Stimulated activated naive CD4-positive, alpha-beta T cell treated with Interleukin-2 at 50 U/mL for 16 hours (primary cell): ENCODE measurements at regions not wholly inside any gene's neighbourhood (a gene's known extent, or its start where the extent isn't known, plus 50 kb on each side); places are given as distances from the start of the nearest gene placed in this dataset.

Experiments used
- DNase-seq: peaks from one replicate; lab custom pipeline; 2025; lab: John Stamatoyannopoulos, UW

DNA sequence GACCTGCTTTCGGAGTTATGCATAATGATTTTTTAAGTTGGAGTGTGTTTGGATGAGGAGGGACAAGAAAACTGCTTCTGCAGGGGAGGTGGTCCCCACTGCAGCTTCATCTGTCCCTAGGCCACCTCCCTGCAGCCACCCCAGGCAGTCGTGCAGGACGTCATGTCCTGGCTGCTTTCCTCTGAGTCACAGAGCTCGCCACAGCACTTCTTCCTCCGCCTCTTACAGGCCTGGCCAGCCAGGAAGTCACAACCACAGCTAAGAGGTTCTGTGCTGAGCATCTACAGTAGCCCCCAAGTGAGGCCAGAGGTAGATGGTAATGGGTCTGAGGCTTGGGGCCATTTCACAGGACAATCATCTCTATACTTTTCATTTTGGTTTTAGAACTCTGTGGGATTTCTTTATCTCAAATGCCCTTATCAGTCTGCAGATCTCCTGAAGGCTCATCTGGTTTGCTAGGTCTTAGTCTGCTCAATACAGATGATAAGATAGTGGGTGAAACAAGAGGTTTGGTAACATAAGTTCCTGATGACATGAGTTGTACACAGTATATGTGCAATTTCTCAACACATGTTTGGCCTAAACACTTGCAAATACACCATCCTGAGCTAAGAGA, 106.4 kb downstream of the ARF6 start:
- DNase-seq: peak; percentile 75

DNA sequence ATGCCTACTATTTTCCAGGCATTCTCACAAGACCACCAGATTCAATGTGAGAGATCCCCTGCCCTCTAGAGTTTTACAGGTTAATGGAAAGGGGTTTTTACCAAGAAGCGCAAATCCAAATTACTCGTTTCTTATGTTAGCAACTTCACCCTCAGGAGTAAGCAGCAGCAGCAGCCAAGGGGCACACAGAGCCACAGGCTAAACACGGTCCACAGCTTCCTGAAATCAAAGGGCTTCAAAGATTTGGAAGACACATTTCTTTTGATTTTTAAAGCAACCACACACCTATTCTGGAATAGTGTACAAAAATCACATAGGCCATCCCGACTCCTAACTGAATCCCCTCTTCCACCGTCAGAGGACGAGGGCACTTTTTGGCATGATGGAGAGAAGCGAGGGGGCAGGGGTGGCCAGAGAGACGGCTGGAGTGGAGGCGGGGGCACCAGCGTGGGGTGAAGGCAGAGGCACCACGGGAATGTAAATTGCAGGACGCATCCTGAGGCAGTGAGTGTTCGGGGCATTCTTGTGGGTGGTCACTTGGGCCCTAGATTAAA, 107.0 kb downstream of the ARF6 start:
- no peak for DNase-seq

DNA sequence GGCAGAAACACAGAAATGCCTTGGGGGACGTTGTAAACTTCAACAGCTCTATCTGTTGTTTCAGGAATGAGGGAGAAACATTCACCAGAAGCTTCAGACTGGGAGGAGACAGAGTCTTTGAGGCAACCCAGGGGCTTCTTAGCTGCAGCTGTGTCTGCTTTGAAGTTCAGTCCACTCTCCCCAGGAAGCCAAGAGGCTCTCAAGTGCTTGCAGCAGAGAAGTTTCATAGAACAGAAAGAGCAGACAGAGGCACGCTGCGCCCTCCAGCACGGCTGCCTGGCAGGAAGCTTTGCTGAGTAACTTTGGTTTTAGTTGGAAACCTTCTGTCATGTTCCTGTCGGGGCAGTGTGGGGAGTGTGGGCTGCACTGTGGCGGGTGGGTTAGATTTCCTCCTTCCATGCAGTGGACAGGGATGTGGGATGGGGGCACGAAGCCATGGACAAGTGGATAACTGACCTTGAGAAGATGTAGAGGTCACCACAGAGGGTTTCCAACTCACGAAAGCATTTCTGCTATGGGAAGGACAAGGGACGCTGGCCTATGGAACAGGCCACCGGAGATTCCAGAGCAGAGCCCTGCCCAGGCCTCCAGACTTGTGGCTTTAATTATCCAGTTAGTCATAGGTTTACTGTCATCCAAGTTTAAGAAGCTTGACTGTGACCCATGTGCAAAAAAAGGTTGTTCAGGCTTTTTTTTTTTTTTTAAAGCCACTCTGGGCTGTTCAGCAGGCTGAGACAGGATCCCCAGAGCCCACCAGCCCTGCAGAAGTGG, 107.7 kb downstream of the ARF6 start:
- DNase-seq: peak; percentile 81

DNA sequence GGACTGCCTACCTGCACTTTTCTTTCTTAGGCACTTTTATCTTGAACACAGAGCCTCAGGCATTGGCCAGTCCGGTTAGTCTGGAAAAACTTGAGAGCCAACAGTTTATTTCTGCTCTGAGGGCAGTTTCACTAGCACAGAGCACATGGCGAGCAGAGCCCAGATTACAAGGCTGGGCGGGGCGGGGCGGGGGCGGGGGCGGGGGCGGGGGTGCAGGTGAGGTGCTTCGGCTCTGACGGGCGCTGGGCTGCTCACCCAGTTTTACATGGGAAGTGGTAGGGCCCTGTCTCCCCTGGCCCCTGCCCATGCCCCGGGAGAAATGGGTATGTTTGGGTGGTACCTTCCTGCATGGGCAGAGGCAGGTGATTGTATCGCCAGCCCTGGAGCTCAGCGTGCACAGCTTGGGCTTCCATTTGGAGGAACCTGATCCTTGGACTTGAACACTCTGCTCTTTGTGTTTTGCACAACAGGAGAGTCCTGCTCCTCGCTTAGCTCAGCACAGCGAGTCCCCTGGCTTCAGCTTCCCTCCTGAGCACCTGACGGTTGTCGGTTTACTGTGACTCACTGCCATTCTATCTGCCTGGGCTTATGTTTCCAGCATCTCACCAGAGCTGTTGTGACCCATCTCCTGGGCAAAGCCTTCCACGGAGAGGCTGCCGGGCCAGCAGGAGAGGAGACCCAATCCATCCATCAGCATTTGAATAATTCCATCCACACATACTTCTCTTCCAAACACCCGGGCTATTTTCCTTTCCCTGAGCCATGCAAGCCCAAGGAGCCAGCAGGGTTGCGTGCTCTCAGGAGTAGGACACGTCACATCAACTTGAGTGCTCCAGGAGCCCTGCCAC, 108.5 kb downstream of the ARF6 start:
- peak; percentile 78 for DNase-seq

DNA sequence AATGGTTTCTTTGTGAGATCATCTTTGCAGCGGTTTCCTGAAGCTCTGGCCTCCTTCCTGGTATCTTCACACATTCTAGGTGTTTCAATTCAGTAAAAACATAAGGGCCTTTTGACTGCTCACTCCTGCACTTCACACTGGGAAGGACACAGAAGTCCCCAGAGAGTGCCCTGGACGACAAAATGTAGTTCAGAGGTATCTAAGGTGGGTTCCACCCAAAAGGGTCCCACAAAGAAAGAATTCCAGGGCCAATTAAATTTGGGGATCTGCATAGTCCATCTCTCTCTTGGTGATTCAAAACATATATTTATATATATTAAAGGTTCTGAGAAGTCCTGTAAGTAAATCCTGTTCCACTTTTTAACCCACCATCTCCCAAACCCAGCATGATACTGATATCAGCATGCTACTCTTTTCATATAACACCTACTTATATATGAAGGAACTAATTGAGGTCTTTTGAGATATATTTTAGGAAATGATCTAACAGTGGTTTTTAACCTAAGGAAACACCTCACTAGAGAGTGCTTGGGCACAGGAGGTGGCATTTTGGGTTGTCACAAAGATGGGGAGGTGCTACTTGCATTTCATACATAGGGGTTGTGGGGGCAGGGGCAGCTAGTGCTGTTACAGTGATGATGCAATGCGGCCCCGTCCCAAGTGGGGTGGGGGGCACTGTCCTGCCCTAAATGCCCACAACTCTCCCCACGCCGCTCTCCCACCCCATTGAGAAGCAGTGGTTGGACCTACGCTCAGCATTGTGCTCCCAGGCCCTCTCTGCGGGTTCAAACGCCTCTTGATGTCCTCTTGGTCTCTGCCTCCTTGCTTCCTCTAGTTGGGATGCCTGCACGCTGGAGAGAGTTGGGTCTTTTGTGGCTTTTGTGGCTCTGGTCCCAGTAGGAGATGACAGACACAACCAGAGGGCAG, 109.4 kb downstream of the ARF6 start:
- DNase-seq: peak; percentile 65

DNA sequence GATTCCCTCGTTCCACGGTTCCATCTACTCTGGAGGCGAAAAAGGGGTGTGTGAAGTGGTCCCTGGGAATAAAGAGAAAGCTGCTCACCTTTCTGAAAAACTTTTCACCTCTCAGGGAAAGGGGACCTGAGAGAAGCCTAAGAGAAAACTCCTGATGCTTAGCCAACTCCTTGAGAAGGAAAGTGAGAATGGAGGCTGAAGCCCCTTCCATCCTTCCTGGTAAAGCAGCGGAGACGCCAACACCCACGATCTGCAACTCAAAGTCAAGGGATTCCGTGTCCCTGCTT, 110.0 kb downstream of the ARF6 start:
- no peak for DNase-seq

DNA sequence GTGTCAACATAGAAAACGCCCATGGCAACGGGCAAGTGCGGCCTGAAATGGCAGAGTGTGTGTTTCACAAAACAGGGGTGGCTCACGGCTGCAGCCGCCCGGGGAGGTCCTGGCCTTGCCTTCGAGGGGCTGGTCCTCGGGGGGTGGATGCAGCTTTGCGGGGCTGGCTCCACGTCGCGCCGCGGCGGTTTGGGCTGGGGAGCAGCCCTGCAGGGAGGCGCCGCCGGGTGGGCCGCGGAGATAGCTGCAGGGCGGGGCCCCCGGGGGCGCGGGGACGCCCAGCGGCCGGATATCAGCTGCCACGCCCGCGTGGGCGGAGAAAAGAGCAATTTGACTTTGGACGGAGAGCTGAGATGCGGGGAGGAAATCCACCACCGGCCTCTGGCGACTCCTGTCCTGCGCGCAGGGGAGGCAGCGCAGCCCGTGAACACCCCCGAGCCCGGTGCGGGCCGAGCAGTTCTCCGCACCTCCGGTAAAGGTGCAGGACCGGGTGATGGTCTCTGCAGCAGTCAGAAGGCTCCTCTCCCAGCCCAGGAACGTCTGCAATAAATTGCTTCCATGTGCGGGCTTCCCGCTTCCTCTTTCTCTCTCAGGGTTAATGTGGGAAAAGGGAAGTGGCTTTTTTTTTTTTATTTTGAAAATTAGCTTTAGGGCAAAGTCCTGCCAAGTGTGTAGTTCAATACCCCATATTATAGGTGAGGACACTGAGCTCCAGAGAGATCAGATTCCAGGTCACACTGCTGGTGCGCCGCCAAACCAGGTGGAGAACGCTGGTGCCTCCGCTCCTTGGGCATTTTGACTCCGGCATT, 110.5 kb downstream of the ARF6 start:
- DNase-seq: peak; percentile 76

DNA sequence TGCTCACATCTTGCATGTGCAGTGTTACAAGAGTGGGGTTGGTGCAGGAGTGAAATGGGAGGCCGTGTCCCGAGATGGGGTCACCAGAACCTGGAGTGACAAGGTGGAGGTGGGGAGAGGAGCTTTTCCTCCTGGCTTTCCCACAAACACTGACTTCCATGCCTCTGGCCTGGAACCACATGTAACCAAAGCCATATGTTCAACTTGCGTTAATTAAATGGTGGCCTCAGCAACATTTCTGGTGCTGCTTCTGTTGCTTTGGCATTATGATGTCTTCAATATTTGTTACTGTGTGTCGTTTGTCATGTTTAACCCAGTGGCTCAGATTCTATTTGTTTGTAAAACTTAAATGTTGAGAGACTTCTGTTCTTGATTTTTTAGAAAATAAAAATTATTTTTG, 110.2 kb downstream of the VCPKMT start:
- DNase-seq: no peak

DNA sequence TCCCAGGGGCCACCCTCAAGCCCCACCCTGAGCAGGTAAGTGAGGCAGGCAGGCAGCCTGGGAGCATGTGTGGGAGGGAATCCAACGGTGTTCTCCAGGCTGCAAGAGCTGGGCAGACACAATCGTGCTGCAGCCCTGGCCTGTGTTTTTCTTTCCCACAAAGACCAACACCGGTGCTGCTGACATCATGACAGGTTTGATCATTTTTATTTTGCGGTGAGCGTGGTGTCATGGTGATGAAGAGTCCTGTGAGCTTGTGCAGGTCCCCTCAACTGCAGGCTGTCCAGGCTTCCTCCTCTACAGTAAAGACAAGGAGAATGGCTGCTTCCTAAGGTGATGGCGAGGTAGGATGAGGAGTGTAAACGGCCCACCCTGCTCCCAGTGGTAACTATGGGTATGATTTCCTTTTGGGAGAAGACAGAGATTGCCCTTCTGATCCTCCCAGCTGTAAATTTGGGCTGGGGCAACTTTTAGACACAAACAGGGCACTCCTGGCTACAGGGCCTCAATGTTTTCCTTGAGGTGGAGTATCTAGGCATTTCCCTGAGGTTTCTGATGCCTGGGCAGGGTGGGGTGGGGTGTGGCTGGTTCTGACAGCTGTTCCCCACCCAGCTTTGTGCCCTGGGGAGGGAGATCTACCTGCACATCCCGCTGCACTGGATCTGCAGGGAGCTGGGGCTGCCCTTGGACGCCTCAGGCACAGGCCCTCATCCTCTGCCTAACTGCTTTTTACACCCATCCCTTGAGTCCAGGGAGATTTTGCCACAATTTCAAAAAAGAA, 109.1 kb downstream of the VCPKMT start:
- DNase-seq: no peak

DNA sequence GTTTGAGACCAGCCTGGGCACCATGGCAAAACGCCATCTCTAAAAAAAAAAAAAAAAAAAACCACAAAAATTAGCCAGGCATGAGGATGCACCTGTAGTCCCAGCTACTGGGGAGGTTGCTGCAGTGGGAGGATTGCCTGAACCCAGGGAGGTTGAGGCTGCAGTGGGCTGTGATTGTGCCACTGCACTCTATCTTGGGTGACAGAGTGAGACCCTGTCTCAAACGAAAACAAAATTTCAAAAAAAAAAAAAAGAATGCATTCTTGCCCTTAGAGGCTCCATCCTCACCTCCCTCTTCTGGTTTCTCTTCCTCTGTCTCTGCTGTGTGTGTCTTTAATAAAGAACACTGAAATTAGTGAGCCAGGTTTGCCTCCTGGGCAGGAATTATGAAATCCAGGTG, 107.8 kb downstream of the VCPKMT start:
- no peak for DNase-seq

DNA sequence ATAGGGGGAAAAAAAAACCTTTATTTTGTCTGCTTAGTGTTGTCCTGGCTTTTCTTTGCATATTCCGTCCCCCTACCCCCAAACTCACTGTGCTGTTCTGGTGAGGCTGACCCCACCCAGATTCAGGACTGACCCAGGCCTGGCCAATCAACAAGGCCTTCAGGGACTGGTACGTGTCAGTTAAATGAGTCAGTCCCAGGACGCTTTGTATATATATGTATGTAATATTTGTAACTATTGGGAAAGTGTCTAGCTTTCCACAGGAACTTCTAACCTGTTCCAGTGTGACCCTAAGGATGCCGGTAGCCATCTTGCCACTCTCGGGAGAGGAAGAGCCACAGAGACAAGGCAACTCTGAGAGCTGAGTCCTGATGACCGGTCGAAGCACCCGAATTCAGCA, 107.4 kb downstream of the VCPKMT start:
- DNase-seq: no peak

DNA sequence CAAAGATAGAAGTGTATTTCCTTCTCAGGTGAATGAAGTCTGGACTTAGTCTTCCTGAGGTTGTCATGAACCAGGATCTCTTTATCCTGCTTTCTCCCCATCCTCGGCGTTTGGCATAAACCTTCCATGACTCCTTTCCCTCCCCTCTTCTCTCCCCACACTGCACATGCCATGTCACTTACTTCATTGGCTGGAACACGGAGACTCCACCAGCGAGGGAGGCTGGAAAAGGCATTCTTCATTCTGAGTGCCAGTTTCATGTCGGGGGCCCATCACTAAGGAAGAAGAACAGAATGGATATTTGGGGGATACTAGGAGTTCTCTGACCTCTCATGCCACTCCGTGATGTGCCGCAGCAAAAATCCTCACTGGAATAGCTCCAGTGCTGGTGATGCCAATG, 105.6 kb downstream of the VCPKMT start:
- DNase-seq: no peak

DNA sequence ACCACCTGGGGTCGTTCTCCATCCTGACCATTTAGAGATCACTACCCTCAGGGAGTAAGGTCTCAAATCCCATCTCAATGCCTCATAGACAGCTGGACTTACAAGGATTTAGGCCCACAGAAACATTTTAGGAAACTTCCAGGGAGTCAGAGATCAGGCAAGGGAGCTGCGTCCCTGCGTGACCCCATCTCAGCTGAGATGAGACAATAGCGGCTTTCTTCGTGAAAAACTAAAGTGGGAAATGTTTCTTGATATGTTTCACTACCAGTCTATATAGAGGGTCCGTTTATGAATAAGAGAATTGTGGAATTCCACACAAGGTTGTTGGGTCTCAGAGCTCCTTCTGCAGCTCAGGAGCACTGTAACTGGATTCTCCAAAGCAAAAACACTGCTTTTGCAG, 105.1 kb downstream of the VCPKMT start:
- no peak for DNase-seq

DNA sequence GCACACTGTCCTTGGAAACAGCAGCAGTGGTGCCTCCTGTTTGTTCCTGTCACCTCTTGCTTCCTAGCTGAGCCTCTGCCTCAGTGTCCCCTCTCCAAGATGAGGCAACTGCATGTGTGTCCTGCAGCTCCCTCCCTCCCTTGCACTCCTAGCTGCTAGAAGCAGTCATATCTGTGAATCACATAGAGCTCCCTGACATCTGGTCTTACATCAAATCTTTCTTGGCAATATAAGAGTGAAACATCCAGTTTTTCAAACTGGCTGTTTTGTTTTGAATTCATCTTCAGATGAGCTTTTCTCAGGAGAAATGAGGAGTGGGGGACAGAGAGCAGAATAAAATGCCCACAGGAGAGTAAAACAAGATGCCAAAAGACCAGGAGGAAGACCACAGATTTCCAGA, 103.7 kb downstream of the VCPKMT start:
- DNase-seq: no peak

DNA sequence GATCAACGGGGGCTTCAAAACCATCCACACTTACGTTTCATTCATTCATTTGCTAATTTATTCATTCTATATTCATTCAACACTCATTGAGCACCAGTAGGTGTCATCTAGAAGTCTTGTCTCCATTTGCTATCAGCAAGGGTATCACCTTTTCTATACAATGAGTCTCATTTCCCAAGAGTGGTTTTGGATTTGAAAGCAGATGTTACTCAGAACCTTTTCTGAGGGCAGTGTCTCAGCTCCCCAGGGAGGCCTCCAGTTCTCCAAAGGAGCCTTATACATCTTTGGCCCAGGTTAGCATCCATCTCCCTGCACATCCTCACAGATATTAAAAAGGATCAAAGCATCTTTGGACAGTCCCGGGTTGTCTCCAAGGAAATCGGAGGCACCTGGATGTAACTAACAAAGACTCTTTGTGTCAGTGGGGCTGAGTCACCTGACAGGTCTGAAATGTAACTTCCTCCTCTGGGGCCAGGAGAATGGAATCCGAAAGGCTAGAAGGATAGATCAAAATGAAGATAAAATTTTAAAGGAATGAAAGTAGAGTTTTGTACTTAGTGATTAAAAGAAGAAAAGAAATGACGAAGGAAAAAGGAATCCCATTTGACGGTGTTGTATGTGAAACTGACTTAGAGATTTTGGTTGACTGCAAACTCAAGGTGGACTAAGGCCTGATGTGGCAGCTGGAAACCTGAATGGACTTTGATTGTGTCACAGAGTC, 103.0 kb downstream of the VCPKMT start:
- DNase-seq: no peak

DNA sequence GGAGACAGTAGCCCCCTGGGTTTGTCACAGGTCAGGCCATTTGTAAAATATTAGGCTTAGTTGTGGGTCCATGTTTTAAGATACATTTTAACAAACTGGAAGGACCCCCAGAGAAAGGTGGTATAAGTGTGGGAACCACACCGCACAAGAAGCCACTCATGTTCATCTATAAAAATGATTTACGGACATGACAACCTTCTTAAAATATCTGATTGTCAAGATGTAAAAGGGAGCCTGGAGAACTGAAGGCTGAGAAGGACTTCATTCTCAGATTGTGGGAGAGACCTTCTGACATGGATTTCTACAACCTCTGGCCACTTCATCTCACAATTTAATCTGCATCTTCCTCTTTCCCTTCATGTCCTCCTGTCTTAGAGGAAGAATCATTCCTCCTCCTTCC, 102.4 kb downstream of the VCPKMT start:
- no peak for DNase-seq

DNA sequence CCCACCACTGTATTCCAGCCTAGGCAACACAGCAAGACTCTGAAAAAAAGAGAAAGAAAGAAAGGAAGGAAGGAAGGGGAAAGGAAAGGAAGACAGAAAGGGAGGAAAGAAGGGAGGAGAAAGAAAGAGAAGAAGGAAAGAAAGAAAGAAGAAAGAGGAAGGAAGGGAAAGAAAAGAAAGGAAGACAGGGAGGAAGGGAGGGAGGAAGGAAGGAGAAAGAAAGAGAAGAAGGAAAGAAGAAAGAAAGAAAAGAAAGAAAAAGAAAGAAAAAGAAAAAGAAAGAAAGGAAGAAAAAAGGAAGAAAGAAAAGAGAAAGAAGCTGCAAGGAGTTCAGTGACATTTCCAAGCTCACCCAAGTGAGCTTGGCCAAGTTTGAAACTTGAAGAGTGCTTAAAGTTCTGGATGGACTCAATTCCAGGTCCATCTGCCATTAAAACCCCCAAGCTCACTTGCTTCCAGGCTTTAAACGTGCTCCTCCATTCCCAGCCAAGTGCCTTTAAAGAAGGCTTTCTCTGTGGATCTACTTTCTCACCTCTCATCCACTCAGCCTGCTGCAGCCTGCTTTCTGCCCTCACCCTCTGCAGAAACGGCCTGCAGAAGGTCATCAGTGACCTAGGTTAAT, 101.5 kb downstream of the VCPKMT start:
- no peak for DNase-seq

DNA sequence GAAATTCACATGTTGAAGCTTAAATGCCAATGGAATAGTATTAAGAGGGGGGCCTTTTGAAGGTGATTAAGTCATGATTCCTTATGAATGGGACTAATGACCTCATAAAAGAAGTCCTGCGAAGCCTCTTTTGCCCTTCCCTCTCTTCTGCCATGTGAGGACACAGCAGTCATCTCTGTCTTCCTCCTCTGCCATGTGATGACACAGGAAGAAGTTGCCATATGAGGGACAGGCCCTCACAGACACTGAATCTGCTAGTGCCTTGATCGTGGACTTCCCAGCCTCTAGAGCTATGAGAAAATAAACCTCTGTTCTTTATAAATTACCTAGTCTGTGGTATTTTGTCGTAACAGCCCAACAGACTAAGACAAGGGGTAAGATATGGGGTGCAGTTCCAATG, 100.7 kb downstream of the VCPKMT start:
- no peak for DNase-seq
